HG03575 (cell line): ENCODE measurements at regions not wholly inside any gene's neighbourhood (a gene's known extent, or its start where the extent isn't known, plus 50 kb on each side); places are given as distances from the start of the nearest gene placed in this dataset.
"Not testable (repeated sequence)": the region's sequence is repeated elsewhere in the genome, so short reads cannot be mapped to it uniquely, and the experiment has no call there.

Experiments
- ATAC-seq: cut with Tn5 transposase; IDR thresholded peaks from one replicate; pipeline ENCODE4 v1.9.1; 2021; ENCODE audit not compliant: unreplicated experiment, insufficient number of reproducible peaks, low FRiP score; ENCODE audit errors: extremely low read depth

DNA sequence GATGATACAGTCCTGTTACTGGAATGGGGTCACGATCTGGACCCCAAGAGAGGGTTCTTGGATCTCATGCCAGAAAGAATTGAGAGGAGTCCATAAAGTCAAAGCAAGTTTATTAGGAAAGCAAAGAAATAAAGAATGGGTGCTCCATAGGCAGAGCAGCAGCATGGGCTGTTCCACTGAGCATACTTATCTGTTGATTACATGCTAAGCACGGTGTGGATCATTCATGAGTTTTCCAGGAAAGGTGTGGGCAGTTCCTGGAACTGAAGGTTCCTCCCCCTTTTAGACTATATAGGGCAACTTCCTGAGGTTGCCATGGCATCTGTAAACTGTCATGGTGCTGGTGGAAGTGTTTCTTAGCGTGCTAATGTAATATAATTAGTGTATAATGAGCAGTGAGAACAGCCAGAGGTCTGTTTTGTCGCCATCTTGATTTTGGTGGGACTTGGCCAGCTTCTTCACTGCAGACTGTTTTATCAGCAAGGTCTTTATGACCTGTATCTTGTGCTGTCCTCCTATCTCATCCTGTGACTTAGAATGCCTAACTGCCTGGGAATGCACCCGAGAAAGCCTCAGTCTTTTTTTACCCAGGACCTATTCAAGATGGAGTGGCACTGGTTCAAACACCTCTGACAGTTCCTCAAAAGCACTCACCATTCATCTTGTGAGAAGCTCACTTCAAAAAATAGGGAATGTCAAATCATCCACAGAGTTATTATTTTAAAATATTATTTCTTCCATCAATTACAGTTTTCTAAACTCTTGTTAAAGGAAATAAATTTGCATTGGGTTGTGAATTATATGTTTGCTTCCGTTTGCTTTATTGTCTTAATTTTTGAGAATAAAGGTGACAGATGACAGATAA lies 1358.8 kb upstream of the TMEM132C start:
- no peak for ATAC-seq

DNA sequence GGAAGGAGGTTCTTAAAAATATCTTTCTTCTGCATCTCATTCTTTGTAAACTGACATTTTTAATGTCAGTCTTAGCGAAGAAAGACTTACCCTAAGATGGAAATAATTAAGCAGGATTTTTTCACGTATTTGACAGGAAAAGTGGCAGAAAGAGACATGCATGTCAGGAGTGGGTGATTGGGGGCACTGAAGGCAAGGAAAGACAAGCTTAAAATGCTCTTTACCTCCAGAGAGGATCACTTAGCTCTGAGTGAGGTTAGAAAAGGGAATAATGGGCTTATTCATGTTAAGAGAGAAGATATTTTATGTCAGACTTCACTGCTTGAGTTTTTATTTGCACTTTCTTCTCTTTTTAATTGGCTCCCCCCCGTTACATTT lies 1358.2 kb upstream of the TMEM132C start:
- no peak for ATAC-seq

GRCh38 chr12:126910570-126910969 lies 1356.4 kb upstream of the TMEM132C start:
- no peak for ATAC-seq

GRCh38 chr12:126912111-126912510 lies 1354.9 kb upstream of the TMEM132C start:
- no peak for ATAC-seq

DNA sequence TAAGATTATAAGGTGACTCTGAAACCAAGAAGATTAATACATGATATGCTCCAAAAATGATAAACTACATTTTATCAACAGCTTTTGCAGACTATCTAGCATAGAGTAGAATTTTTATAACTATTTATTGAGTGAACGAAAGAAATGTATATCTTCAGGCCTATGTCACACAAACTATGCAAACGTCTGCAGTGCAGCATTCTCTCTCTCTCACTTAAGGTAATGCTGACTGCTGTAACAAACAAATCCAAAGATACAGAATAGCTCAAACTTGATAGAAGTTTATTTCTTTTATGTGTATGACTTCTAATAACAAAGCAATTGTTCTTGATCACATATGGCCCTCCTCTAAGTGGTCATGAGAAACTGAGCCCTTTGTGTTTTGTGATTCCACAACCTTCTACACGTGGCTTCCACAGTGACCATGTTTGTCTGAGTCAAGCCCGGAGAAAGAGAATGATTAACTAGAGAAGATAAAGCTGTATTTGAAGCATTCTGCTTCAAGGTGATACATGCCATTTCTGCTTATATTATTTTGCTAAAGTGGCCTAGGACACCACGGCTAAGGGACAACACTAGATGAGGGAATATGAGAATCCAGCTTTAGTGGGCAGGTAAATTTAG lies 1352.7 kb upstream of the TMEM132C start:
- no peak for ATAC-seq

- ATAC-seq = no peak
Observed at GRCh38 chr12:126915309-126915708, 1351.7 kb upstream of the TMEM132C start.

DNA sequence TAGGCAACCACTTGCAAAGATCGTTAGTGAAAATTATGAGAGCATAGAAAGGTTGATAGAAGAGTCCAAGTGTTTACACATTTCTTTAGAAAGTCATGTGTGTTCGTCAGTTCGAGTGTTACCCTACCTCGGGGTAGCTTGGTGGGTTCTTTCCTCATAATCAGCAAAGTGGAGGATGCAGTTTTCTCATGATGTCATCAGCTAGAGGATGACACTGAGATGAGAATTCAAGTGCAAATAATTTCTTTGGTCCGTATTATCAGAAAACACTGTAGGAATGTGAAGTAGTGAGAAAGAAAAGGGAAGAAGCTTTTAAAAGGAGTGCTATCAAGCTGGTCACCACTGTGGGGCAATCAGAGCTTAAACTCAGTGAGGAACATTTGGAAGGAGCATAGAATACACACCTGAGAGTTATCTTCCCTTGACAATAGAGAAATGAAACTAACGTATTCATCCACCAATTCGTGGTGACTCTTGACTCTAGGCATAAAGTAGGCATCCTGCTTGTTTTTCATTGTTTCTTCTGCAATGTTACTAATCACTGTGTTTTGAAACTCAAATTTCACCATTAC lies 1340.9 kb upstream of the TMEM132C start:
- ATAC-seq = no peak

GRCh38 chr12:126930234-126930633 lies 1336.7 kb upstream of the TMEM132C start:
- no peak for ATAC-seq

DNA sequence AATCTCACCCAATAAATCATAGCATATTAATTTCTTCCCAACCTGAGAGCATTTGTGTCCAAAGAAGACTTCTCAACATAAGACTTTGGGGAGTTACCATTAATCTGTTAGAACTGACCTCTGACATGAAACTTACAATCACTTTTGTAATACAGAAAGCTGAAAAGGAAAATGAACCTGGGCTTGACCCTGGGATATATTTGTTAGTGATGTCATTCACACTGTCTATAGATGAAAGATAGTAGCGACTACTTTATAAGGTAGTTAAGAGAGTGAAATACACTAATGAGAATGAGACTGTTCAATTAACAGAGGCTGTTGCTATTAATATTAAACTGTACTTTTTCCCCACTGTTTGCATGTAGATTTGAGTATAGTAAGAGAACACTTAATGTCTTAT lies 1334.8 kb upstream of the TMEM132C start:
- no peak for ATAC-seq

GRCh38 chr12:126935435-126935834 lies 1331.5 kb upstream of the TMEM132C start:
- ATAC-seq = no peak

DNA sequence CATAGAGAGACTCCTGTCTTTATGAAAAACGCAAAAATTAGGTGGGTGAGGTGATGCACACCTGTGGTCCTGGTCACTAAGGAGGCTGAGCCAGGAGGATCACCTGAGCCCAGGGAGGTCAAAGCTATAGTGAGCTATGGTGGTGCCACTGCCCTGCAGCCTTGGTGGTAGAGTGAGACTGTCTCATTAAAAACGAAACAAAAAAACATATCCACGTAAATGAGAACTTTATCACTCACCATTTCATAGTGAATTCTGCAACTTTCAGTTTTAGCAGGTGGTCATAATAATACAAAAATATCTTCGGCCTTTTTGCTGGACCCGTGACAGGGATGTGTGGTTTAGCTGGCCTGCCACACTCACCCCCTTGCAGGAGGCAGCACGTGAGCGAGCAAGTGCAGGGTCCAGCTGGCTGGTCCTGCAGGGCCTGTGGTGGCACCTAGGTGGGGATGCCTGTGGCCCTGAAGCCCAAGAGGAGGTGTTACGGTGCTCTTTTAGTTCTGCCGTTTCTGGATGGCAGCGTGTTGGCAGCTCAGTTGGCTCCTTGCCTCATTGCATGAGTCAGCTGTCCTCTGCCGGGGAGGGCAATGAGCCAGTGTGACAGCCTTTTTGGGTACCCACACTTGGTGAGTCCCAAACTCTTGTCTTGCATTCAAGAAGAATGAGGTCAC lies 1330.7 kb upstream of the TMEM132C start:
- ATAC-seq = no peak

DNA sequence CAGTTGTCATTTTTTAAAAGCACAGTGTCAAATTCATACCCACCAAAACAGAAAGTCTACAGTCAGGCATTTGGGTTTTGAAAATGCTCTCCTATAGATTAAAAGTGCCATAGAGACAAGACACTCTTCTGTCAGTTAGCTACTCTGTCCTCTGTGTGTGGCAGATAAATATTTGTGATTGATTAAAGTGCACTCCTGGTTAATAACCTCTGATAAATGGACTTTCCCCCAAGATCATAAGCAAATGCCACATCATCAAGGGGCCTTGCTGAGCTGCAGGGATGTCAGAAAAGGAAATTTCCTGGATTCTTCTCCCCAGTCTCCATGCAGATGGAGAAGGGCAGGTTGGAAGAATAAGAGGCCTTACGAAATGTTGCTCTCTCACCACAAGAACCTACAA lies 1329.5 kb upstream of the TMEM132C start:
- no peak for ATAC-seq

DNA sequence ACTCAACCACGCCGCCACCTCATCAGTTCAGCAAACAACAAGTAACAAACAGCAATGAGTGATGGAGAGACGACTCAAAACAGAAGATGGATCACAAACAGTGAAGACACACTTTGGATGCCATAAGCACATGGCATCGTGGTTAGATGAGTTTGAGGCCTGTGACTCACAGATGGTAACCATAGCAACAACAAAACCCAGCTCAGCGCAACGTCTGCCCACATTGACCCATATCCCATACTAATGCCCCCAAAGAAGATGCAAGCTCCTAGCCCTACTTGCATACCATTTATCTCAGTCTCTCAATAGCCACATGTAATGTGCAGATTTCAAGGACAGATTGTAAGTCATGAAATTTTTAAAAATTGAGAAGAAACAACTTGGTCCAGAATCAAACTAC lies 1322.3 kb upstream of the TMEM132C start:
- ATAC-seq = no peak

- ATAC-seq = not testable (repeated sequence)
Observed at GRCh38 chr12:126946958-126947357, 1320.0 kb upstream of the TMEM132C start.

- ATAC-seq = no peak
Observed at GRCh38 chr12:126949558-126949957, 1317.4 kb upstream of the TMEM132C start.

- no peak for ATAC-seq
Observed at GRCh38 chr12:126950266-126950665, 1316.7 kb upstream of the TMEM132C start.

DNA sequence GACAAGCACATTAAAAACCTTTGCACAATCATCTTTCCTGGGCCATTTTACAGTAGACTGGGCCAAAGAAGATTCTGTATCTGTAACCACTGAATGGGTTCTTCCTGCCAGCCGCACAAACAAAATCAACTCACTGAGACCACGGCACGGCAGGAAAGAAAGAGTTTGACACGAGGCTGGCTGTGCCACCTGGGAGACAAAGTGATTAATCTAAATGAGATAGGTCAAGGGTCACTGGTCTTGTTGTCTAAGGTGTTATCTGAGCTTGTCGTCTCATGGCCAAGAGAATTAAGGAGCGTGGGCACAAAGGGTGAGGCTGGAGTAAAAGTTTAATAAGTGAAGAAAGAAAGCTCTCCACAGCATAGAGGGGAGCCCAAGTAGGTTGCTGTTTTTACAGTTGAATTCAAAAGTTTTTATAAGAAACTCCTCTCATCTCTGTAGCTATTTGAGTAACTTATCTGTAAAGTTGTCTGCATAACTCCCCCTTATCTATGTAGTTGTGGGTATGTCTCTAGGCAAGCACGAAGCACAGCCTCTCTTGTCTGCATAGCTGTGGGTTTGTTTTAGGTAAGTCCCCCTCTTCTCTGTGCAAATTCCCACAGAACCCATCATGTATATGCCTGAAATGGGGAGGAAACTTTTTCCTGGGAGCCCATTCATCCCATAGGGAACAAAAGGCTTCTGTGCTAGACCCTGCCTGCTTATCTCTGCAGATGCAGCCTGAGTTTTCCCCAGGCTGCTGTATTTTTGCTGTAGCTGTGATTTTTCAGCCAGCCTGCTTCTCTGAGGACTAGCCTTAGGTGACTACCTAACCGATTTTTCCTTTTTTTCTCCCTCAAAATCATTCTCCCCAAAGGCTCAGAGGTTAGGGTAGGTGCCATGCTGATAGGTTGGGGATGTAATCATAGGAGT lies 1314.6 kb upstream of the TMEM132C start:
- no peak for ATAC-seq

- no peak for ATAC-seq
Observed at GRCh38 chr12:126953365-126953889, 1313.5 kb upstream of the TMEM132C start.

DNA sequence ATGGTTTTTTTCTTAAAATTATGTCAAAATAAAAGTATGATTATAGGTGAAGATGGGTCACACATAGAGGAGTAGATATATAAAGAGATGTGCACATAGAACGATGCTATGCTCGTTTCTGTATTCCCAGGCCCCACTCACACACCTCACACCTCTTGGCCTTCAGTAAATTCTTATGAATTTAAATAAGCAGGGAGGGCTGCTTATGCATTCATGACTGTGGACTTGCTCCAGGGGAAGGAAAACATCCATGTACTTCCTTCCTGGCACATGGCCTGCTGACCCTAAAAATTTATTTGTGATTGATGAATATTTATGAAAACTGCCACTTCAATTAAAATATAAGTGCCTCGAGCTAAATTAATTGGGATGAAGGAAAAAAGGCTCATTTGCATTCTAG lies 1306.7 kb upstream of the TMEM132C start:
- ATAC-seq = no peak
